ENCODE measurements at regions not wholly inside any gene's neighbourhood (a gene's known extent, or its start where the extent isn't known, plus 50 kb on each side); places are given as distances from the start of the nearest gene placed in this dataset.

- TF ChIP-seq EZH2phosphoT487 (IDR thresholded peaks at IDR 0.05; ENCODE audit: borderline replicate concordance, low read depth) = no peak
- no peak for TF ChIP-seq POLR2AphosphoS5 (IDR thresholded peaks at IDR 0.05; ENCODE audit: low read depth, low read length)
- TF ChIP-seq, protein P1, sequence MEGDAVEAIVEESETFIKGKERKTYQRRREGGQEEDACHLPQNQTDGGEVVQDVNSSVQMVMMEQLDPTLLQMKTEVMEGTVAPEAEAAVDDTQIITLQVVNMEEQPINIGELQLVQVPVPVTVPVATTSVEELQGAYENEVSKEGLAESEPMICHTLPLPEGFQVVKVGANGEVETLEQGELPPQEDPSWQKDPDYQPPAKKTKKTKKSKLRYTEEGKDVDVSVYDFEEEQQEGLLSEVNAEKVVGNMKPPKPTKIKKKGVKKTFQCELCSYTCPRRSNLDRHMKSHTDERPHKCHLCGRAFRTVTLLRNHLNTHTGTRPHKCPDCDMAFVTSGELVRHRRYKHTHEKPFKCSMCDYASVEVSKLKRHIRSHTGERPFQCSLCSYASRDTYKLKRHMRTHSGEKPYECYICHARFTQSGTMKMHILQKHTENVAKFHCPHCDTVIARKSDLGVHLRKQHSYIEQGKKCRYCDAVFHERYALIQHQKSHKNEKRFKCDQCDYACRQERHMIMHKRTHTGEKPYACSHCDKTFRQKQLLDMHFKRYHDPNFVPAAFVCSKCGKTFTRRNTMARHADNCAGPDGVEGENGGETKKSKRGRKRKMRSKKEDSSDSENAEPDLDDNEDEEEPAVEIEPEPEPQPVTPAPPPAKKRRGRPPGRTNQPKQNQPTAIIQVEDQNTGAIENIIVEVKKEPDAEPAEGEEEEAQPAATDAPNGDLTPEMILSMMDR (IDR thresholded peaks at IDR 0.05) = no peak
- no peak for TF ChIP-seq USF2 (IDR thresholded peaks at IDR 0.05; ENCODE audit: borderline replicate concordance, low read depth, low read length)
- no peak for TF ChIP-seq NRF1 (IDR thresholded peaks at IDR 0.05; ENCODE audit: low read depth, low read length)
- no peak for TF ChIP-seq GABPA (IDR thresholded peaks at IDR 0.05; ENCODE audit: low read depth)
- no peak for TF ChIP-seq YY1 (IDR thresholded peaks at IDR 0.05; ENCODE audit: low read depth)
- TF ChIP-seq, protein P2, sequence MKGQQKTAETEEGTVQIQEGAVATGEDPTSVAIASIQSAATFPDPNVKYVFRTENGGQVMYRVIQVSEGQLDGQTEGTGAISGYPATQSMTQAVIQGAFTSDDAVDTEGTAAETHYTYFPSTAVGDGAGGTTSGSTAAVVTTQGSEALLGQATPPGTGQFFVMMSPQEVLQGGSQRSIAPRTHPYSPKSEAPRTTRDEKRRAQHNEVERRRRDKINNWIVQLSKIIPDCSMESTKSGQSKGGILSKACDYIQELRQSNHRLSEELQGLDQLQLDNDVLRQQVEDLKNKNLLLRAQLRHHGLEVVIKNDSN (IDR thresholded peaks at IDR 0.05; ENCODE audit: borderline replicate concordance, low read depth) = no peak
- no peak for TF ChIP-seq MXI1 (IDR thresholded peaks at IDR 0.05; ENCODE audit: low read depth, low read length)
- TF ChIP-seq SIN3A (IDR thresholded peaks at IDR 0.05; ENCODE audit: borderline replicate concordance, low read depth, low read length) = no peak
- TF ChIP-seq RAD21 (IDR thresholded peaks at IDR 0.05; ENCODE audit: low read length) = no peak
Measured at GRCh38 chr6:169933251-169933821, 181.9 kb downstream of the ERMARD start.

Measured in SK-N-SH (cell line).